HG03064 (cell line): ENCODE measurements at regions not wholly inside any gene's neighbourhood (a gene's known extent, or its start where the extent isn't known, plus 50 kb on each side); places are given as distances from the start of the nearest gene placed in this dataset.
A peak's percentile ranks its signal among the peaks of the same experiment; 100 is the strongest.
"Not testable (repeated sequence)": the region's sequence is repeated elsewhere in the genome, so short reads cannot be mapped to it uniquely, and the experiment has no call there.

Source experiments
- ATAC-seq: cut with Tn5 transposase; IDR thresholded peaks from one replicate; pipeline ENCODE4 v1.9.1; 2021; ENCODE audit warnings: low read depth; ENCODE audit not compliant: unreplicated experiment

- no peak for ATAC-seq
Observed at GRCh38 chr1:178572604-178573003, 59.7 kb downstream of the TEX35 start.

- ATAC-seq: peak; percentile 69
Observed at GRCh38 chr1:178573330-178573729, 60.4 kb downstream of the TEX35 start.

GRCh38 chr1:178574345-178574744 lies 61.4 kb downstream of the TEX35 start:
- no peak for ATAC-seq

GRCh38 chr1:178575611-178576361 lies 62.9 kb downstream of the TEX35 start:
- no peak for ATAC-seq

GRCh38 chr1:178576841-178577240 lies 63.9 kb downstream of the TEX35 start:
- ATAC-seq: no peak

GRCh38 chr1:178577882-178578281 lies 65.0 kb downstream of the TEX35 start:
- no peak for ATAC-seq

GRCh38 chr1:178578541-178578940 lies 65.6 kb downstream of the TEX35 start:
- no peak for ATAC-seq

- ATAC-seq: no peak
Observed at GRCh38 chr1:178579095-178579494, 66.2 kb downstream of the TEX35 start.

GRCh38 chr1:178579562-178579961 lies 66.7 kb downstream of the TEX35 start:
- peak; percentile 56 for ATAC-seq

- no peak for ATAC-seq
Observed at GRCh38 chr1:178580096-178580495, 67.2 kb downstream of the TEX35 start.

- ATAC-seq: no peak
Observed at GRCh38 chr1:178580876-178581275, 68.0 kb downstream of the TEX35 start.

GRCh38 chr1:178581351-178582303 lies 68.7 kb downstream of the TEX35 start:
- peak; percentile 74 for ATAC-seq

- ATAC-seq: no peak
Observed at GRCh38 chr1:178587096-178587495, 74.2 kb downstream of the TEX35 start.

- no peak for ATAC-seq
Observed at GRCh38 chr1:178587975-178588374, 75.1 kb downstream of the TEX35 start.

- not testable (repeated sequence) for ATAC-seq
Observed at GRCh38 chr1:178589042-178589441, 76.1 kb downstream of the TEX35 start.

GRCh38 chr1:178591811-178592210 lies 78.9 kb downstream of the TEX35 start:
- not testable (repeated sequence) for ATAC-seq

GRCh38 chr1:178593515-178593914 lies 80.6 kb downstream of the TEX35 start:
- ATAC-seq: no peak

- ATAC-seq: no peak
Observed at GRCh38 chr1:178594133-178594532, 81.2 kb downstream of the TEX35 start.

- ATAC-seq: no peak
Observed at GRCh38 chr1:178595491-178595890, 82.6 kb downstream of the TEX35 start.

- no peak for ATAC-seq
Observed at GRCh38 chr1:178599087-178599486, 86.2 kb downstream of the TEX35 start.

- peak; percentile 76 for ATAC-seq
Observed at GRCh38 chr1:178599745-178600144, 86.8 kb downstream of the TEX35 start.

GRCh38 chr1:178603926-178604325 lies 91.0 kb downstream of the TEX35 start:
- no peak for ATAC-seq
